ENCODE measurements at regions not wholly inside any gene's neighbourhood (a gene's known extent, or its start where the extent isn't known, plus 50 kb on each side); places are given as distances from the start of the nearest gene placed in this dataset.

DNA sequence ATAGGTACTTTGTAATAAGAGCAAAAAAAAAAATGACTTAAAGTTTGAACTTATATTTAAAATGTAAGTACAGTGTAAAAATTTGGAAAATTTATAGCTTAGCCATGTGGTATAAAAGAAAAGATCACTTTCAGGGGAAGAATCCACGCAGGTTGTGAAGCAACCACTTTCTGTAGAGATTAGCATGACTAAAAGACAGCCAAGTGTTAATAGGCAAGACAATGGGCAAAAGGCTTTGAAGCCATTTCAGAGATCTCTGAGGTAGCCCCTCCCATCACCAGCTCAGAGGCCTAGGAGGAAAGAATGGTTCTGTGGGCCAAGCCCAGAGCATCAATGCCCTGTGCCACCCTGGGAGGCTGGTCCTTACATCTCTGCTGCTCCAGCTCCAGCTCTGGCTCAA is 346.3 kb upstream of the CHD1 start:
- H3K4me3 ChIP-seq = no peak overlapping the region
- TF ChIP-seq POLR2A (IDR thresholded peaks at IDR 0.05) = no peak
- TF ChIP-seq, protein P1, sequence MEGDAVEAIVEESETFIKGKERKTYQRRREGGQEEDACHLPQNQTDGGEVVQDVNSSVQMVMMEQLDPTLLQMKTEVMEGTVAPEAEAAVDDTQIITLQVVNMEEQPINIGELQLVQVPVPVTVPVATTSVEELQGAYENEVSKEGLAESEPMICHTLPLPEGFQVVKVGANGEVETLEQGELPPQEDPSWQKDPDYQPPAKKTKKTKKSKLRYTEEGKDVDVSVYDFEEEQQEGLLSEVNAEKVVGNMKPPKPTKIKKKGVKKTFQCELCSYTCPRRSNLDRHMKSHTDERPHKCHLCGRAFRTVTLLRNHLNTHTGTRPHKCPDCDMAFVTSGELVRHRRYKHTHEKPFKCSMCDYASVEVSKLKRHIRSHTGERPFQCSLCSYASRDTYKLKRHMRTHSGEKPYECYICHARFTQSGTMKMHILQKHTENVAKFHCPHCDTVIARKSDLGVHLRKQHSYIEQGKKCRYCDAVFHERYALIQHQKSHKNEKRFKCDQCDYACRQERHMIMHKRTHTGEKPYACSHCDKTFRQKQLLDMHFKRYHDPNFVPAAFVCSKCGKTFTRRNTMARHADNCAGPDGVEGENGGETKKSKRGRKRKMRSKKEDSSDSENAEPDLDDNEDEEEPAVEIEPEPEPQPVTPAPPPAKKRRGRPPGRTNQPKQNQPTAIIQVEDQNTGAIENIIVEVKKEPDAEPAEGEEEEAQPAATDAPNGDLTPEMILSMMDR (IDR thresholded peaks at IDR 0.05) = no peak
- H3K27ac ChIP-seq = no peak overlapping the region
- DNase-seq = no peak
- no peaks in the 10 kb centered on the region for H3K9me3 ChIP-seq
- H3K4me1 ChIP-seq = no peaks in the 10 kb centered on the region
- no peaks in the 10 kb centered on the region for H3K36me3 ChIP-seq
- H3K27me3 ChIP-seq = no peaks in the 10 kb centered on the region
- intact Hi-C loops (cut with DNase I; ENCODE audit: low total_unique reads) = no loop called here

DNA sequence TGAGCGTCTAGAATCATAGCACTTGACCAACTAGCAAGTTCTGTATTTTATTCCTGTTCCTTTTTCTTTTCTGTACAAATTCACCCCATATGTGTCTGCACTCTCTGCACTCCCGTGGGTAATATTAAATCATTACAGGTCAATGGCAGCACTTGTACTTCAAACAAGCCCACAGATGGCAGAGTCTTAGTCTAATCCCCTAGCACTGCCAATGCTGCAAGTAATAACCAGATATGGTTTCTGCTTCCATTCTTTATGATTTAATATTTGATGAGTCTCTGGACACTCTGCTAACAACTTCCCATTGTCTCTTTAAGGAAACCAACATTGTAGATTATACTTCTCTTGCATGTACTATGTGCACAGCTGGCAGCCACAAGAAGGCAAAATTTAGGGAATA is 343.8 kb upstream of the CHD1 start:
- no peak for DNase-seq
- intact Hi-C loops (cut with DNase I; ENCODE audit: low total_unique reads) = no loop called here
- Histone ChIP-seq H3K27me3 (no peaks in the 10 kb centered on the region), H3K36me3 (no peaks in the 10 kb centered on the region), H3K27ac (no peak overlapping the region), H3K4me1 (no peaks in the 10 kb centered on the region), H3K4me3 (no peak overlapping the region), H3K9me3 (no peaks in the 10 kb centered on the region)
- no peak for TF ChIP-seq POLR2A (IDR thresholded peaks at IDR 0.05)
- TF ChIP-seq, protein P1 (IDR thresholded peaks at IDR 0.05) = no peak

DNA sequence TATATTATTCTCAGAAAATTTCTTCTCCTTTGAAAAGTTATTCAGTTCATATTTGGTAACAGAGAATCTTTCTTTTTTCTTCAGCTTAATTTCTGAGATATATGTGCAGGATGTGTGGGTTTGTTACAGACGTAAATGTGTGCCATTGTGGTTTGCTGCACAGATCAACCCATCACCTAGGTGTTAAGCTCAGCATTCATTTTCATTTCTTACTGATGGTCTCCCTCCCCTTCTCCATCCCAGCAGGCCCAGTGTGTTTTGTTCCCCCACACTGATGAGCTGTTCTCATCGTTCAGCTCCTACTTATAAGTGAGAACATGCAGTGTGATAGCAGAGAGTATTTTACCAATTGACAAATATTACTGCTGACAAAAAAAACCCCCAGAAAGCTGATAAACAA is 330.0 kb upstream of the CHD1 start:
- H3K4me3 ChIP-seq = no peak overlapping the region
- intact Hi-C loops (cut with DNase I; ENCODE audit: low total_unique reads) = no loop called here
- TF ChIP-seq, protein P1 (IDR thresholded peaks at IDR 0.05) = no peak
- no peak for TF ChIP-seq POLR2A (IDR thresholded peaks at IDR 0.05)

DNA sequence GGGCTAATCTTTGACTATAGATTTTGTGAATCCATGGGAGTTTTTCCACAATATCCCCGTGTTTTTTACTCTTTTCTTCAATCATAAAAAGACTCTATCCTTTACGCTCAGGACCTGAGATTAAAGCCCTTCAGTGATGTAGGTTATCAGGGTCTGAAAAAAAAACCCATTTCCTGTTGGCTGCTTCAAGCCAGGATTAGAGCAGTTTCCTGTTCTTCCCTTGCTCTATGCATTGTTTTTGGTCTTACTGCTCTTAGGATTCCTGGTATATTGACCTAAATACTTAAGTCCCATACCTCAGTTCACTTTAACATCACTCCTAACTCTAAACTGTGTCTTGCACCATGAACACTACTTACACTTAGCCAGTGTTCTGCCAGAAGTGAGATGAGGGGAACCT is 319.3 kb upstream of the CHD1 start:
- intact Hi-C loops (cut with DNase I; ENCODE audit: low total_unique reads) = no loop called here
- no peak for TF ChIP-seq POLR2A (IDR thresholded peaks at IDR 0.05)
- TF ChIP-seq, protein P1 (IDR thresholded peaks at IDR 0.05) = no peak
- Histone ChIP-seq H3K9me3 (no peaks in the 10 kb centered on the region), H3K36me3 (no peaks in the 10 kb centered on the region), H3K27me3 (no peaks in the 10 kb centered on the region), H3K4me1 (no peaks in the 10 kb centered on the region), H3K27ac (no peak overlapping the region), H3K4me3 (no peak overlapping the region)
- no peak for DNase-seq

More for the DNA sequence above, 330.0 kb upstream of the CHD1 start:
- peaks cover 0 to 4% of the 10 kb centered on the region in 2 donors for H3K9me3 ChIP-seq
- no peaks in the 10 kb centered on the region for H3K36me3 ChIP-seq
- DNase-seq = no peak
- no peaks in the 10 kb centered on the region for H3K4me1 ChIP-seq
- H3K27ac ChIP-seq = no peak overlapping the region
- H3K27me3 ChIP-seq = no peaks in the 10 kb centered on the region

DNA sequence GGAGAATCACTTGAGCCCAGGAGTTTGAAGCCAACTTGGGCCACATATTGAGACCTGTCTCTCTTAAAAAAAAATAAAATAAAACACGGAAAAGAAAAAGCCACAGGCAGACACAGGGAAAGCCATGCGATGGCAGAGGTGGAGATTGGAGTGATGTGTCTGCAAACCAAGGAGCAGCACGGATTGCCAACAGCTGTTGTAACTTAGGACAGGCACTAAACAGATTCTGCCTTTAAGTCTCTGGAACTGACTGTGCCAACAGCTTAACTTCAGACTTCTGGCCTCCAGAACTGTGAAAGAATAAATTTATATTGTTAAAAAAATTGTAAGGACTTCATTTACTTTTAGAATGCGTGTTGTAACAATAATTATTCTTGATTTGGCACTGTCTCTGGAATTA is 318.5 kb upstream of the CHD1 start:
- intact Hi-C loops (cut with DNase I; ENCODE audit: low total_unique reads) = no loop called here
- H3K4me1 ChIP-seq = no peaks in the 10 kb centered on the region
- no peaks in the 10 kb centered on the region for H3K9me3 ChIP-seq
- no peaks in the 10 kb centered on the region for H3K36me3 ChIP-seq
- DNase-seq = no peak
- H3K27ac ChIP-seq = no peak overlapping the region
- TF ChIP-seq POLR2A (IDR thresholded peaks at IDR 0.05) = no peak
- TF ChIP-seq, protein P1 (IDR thresholded peaks at IDR 0.05) = no peak
- H3K4me3 ChIP-seq = no peak overlapping the region
- H3K27me3 ChIP-seq = no peaks in the 10 kb centered on the region
